Peyer's patch (tissue), 4 donors: ENCODE measurements at regions not wholly inside any gene's neighbourhood (a gene's known extent, or its start where the extent isn't known, plus 50 kb on each side); places are given as distances from the start of the nearest gene placed in this dataset.

ENCODE experiments used
- POLR2A ChIP-seq, 2 donors: fragments of 450-650 bp; IDR thresholded peaks; one replicate each; pipeline ENCODE4 v1.5.1; 2017; ENCODE audit warnings: antibody characterized with exemption in 2 of 2, mild to moderate bottlenecking in 2 of 2, moderate library complexity in 2 of 2
- TF ChIP-seq, protein P1 (sequence below), 6 experiments: fragments of 450-650 bp in 4 of 6; fragments of 200-600 bp in 2 of 6; sonication (generic) in 1 of 6; IDR thresholded peaks; one replicate each; pipeline ENCODE4 v1.5.1; 2017 to 2019; ENCODE audit warnings: antibody characterized with exemption in 6 of 6, mild to moderate bottlenecking in 3 of 6, moderate library complexity in 1 of 6

DNA sequence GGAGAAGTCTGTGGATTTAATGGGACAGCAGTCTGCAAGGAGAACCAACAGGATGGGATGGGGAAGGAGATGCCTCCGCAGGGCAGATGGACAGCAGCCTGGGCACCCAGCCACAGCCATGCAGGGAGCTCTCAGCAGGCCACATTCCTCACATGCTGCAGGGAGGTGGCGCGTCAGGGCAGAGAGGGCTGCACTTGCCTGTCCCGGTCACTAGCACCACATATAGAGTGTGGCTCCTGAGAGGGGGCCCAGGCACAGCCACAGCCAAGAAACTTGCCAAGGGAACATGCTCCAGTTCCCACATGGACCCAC lies 86.8 kb upstream of the ZMIZ1 start:
- TF ChIP-seq, protein P1, sequence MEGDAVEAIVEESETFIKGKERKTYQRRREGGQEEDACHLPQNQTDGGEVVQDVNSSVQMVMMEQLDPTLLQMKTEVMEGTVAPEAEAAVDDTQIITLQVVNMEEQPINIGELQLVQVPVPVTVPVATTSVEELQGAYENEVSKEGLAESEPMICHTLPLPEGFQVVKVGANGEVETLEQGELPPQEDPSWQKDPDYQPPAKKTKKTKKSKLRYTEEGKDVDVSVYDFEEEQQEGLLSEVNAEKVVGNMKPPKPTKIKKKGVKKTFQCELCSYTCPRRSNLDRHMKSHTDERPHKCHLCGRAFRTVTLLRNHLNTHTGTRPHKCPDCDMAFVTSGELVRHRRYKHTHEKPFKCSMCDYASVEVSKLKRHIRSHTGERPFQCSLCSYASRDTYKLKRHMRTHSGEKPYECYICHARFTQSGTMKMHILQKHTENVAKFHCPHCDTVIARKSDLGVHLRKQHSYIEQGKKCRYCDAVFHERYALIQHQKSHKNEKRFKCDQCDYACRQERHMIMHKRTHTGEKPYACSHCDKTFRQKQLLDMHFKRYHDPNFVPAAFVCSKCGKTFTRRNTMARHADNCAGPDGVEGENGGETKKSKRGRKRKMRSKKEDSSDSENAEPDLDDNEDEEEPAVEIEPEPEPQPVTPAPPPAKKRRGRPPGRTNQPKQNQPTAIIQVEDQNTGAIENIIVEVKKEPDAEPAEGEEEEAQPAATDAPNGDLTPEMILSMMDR (IDR thresholded peaks at IDR 0.05): no peak
- no peak for TF ChIP-seq POLR2A (IDR thresholded peaks at IDR 0.05)
